Body of pancreas (tissue), 4 donors: ENCODE measurements at regions not wholly inside any gene's neighbourhood (a gene's known extent, or its start where the extent isn't known, plus 50 kb on each side); places are given as distances from the start of the nearest gene placed in this dataset.

Experiments
- CTCF ChIP-seq, 7 experiments: fragments of 450-650 bp in 4 of 7; fragments of 200-600 bp in 3 of 7; sonication (generic) in 3 of 7; IDR thresholded peaks; one replicate each; pipeline ENCODE4 v1.5.1; 2016 to 2019; ENCODE audit warnings: antibody characterized with exemption in 7 of 7
- POLR2A ChIP-seq, 3 donors: fragments of 450-650 bp; IDR thresholded peaks; one replicate each; pipeline ENCODE4 v1.6.1; 2016; ENCODE audit warnings: antibody characterized with exemption in 3 of 3, mild to moderate bottlenecking in 2 of 3

DNA sequence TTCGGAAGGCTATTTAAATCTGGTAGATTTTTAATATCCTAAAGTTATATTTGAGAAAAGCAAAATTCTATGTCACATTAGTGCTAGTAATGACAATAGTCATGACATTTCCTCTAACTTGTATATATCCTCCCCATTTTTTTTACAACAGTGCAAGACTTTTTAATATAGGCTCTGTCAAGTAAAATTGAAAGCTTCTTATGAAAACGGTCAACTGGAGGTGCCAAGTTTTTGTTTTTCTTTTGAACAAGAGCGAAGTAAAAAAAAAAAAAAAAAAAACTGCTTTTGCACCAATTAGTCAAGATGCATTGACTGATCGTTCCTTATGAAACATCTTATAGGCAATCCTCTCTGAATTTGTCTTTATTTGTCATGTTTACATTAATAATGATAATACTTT lies 389.3 kb downstream of the STK39 start:
- TF ChIP-seq CTCF (IDR thresholded peaks at IDR 0.05) (no peak), POLR2A (IDR thresholded peaks at IDR 0.05) (no peak)
